GM20431 (cell line): ENCODE measurements at regions not wholly inside any gene's neighbourhood (a gene's known extent, or its start where the extent isn't known, plus 50 kb on each side); places are given as distances from the start of the nearest gene placed in this dataset.

Experiments
- in situ Hi-C: fragments of 300-500 bp; cut with MseI, MboI; formaldehyde crosslinking; loops from one replicate; pipeline ENCODE4 v1.15.0; 2020; ENCODE audit warnings: low sequenced_read_pairs; ENCODE audit not compliant: unreplicated experiment

- in situ Hi-C loops = no loop called here
Observed at GRCh38 chr12:94761559-94761958, 111.2 kb upstream of the TMCC3 start.

- in situ Hi-C loops = no loop called here
Observed at GRCh38 chr12:94760786-94761185, 110.4 kb upstream of the TMCC3 start.

DNA sequence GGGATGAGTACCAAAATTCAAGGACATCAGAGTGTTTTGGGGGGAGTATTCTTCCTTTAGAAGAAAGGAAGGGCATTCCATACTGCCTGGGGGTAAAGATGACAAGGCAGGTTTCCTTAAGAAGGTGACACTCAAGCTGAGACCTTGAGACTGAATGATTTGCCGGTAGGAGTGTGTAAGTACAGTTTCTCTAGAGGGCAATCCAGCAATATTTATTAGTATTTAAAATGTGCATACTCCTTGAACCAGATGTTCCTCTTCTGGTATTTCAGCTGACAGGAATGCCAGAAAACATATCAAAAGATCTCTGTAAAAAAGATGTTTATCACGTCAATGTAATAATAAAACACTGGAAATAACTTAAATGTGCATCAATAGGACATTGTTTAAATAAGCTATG lies 106.4 kb upstream of the TMCC3 start:
- in situ Hi-C loops = no loop called here

DNA sequence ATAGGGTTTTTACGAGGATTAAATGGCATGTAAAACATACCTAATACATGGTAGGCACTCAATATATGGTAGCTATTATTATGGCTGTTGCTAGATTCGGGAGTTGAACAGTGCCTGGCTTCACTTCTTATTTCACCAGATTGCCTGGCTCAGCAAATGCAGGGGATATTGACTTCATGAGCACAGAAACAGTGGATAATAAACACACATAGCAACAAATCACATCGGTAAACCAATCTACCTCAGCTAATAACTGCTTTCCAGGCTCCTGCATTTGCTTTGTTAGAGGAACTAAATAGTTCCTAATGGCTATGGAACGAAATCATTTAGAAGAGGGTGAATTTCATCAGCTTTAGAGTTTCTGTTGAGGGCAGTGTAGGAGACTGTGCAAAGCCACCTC lies 105.2 kb upstream of the TMCC3 start:
- in situ Hi-C loops = no loop called here

DNA sequence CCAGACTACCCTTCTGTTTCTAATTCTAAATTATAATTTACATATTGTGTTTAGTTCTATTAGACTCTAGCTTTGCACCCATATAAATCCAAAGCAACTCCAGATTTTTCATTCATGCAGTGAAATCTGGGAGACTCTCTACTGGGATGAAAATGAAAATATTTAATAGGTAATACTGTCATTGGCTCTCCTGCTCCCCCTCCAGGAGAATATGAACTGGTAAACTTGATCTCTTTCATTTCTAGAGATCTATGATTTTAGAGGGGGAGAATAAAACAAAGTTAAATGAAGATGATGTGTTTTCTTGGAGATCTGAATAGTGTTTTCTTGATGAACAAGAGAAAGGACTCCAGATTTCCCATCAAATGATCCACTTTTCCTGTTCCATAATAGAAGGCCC lies 104.3 kb upstream of the TMCC3 start:
- in situ Hi-C loops = no loop called here

- in situ Hi-C loops = no loop called here
Observed at GRCh38 chr12:94753036-94753679, 102.8 kb upstream of the TMCC3 start.

DNA sequence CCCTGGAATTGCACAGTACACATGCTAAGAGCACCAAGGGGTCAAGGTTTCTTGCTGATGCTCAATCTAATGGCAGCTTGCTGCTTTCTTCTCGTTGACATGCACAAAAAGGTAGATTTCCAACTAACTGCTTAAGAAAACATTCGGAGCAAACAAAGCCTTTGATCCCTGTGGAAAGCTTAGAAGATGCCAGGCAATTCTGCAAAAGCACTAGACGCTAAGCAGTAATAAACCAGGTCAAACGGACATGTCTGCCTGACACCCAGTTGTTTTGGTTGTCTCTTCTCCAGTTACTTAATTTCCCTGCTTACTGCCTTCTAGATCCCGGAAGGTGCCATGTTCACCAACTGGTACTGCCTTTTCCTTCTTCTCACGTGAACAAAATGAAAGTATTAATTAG lies 100.5 kb upstream of the TMCC3 start:
- in situ Hi-C loops = no loop called here

GRCh38 chr12:94749890-94750289 lies 99.5 kb upstream of the TMCC3 start:
- in situ Hi-C loops = no loop called here

DNA sequence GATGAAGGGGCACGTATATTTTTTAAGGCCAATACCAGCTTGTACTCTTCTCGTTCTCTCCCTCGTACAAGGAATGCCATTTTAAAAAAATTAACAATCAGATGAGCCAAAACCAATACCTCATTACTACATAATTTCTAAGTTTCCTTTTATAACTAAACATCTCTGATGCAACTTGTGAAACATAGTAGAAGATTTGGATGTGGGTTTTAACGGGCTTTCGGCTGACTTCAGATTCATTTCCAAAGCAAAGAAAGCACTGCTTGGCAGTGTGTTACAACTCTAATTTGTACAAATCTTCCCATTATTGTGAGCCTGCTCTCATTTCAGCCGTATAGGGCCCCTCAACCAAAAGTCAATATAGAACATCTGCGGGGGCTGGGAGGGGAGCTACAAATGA lies 99.1 kb upstream of the TMCC3 start:
- in situ Hi-C loops = no loop called here

DNA sequence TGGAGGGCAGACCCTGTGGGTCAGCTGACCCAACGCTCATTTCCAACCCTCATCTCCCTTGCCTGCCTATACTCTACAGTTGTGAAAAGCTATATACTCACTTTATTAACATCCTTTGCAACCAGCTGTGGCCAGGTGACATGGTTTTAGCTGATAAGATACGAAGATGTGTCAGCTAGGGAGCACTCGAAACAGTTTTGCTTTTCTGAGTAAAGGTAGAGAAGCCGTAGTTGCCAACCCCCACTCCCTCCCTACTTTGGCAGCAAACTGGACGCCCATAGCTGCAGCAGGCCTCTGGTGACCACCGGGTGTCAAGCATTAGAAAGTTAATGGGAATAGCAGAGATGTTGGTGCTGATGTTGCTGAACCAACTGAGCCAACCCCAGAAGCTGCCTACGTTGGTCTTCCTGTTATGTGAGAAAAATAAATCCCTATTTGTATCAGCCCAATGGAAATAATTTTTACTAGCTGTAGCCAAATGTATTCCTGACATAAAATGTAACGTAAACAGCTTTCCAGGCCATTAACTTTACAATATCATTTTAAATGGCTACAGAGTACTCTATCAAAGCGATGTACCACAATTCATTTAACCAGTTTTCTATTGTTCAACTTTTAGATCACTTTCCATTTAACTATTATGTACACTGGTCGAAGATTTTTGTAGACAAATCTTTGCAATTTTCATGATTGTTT lies 98.5 kb upstream of the TMCC3 start:
- in situ Hi-C loops = no loop called here

DNA sequence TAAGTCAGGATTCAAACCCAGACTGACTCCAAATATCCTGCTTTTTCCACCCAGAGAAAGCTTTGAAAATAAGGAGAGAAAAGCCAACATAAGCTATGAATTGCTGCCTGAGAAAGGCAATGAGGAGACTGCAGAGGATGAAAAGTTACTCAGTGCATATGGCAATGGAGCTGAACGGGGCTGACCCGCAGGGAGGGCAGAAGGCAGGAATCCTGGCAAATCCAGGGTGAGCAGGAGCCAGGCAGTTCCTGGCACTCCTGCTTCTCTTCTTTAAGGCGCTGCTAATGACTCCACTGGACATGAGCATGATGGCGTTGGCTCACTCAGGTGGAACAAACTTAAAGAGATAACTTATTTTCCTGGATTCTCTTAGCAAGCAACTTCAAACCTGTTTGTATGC lies 95.2 kb upstream of the TMCC3 start:
- in situ Hi-C loops = no loop called here

DNA sequence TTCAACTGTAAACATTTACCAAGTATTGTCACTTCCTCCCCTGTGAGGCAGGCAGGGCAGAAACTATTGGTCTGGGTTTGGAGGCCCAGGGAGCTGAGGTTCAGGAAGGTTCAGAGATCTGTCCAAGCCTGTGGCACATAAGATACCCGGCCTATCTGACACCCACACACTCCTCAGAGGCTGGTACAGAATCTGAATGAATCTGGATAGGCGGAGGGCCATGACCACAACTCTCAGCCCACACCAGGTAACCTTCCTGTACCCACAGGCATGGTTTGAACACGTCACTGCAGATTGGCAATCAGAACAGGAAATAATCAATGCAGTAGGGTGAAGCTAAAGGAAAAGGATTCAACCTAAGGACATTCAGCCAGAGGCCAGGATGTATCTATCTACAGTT lies 92.8 kb upstream of the TMCC3 start:
- in situ Hi-C loops = no loop called here

- in situ Hi-C loops = no loop called here
Observed at GRCh38 chr12:94740601-94741362, 90.4 kb upstream of the TMCC3 start.

DNA sequence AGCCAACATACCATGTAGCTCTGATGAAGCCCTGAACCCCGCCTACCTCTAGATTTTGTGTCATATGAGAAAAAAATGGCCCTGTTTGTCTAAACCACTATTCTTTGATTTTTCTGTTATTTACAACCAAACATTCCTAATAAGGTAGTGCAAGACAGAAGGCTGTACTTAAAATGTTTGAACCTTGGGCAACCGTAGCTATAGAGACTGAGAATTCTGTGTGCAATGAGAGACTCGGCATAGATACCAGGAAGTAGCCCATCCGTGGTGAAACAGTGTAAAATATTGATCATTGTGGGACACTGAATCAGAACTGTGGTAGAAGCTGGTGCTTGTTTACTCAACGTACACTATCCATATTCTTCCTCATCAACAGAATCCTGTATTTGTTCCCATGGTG lies 86.5 kb upstream of the TMCC3 start:
- in situ Hi-C loops = no loop called here

DNA sequence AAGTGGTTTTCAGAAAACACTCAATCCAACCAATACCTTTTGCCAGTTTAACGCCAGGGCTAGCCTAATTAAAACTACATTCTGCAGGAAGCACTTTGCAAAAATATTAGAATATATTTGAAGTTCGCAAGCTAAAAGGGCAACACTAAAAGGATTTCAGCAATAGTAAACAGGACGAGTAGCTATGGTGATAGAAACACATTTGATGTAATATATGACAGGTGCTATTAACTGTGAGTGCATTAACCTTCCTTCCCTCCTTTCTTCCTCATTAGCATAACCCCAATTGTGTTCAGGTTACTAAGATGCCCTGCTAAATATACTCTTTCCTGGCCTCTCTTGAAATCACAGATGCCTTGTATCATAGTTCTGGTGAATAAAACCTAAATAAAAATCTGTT lies 85.6 kb upstream of the TMCC3 start:
- in situ Hi-C loops = no loop called here

- in situ Hi-C loops = no loop called here
Observed at GRCh38 chr12:94733727-94734126, 83.4 kb upstream of the TMCC3 start.

DNA sequence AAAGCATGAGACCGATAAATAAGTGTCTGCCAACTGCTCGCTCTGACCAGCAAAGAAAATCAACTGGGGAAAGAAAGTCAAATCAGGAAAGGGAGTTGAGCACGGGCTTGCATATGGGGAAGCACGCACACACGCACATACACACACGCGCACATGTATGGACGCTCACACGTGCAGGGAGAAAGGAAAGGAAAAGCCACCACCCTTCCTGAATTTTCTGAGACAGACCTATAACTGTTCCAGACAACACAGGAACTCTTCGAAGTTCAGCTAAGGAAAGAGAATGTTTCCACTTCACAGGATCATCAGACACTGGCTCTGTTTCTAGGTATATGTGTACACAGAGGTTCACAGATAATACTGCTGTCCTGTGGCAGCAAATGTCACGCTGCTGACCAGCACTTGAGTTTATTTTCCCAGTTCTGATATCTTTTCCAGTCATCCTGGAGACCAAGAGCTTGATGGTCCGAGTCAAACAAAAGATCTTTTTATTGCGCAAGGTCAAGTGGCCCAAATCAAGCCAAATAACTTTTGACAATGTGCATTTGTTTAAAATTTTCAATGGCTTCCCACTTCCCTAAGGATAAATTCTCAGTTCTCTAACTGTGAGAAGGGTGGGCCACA lies 82.1 kb upstream of the TMCC3 start:
- in situ Hi-C loops = no loop called here

DNA sequence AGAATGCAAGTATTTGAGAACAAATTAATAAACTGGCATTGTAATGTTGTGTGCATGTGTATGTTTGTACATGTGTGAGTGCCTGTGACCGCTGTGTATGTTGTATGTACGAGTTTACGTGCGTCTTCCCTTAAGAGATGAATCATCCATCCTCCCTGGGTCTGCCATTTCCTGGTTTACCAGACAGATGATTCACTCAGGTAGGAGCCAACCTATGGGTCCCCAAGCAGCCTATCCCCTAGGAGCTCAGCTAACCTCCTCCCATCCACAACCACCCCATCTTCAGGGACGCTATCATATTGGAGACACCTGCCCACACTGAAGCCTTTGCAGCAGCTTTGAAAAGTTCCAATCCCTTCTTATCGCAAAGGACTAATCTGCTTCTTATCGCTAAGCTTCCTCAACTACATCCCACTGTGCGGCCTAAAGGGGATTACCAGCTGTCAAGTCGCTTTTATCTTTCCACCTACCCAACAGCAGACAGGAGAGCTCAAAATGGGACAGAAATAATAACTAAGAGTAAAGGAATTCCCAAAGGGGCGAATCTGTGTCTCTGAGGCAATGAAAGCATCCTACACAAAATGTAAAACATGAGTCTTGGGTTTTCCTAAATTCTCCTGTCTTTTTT lies 81.5 kb upstream of the TMCC3 start:
- in situ Hi-C loops = no loop called here

DNA sequence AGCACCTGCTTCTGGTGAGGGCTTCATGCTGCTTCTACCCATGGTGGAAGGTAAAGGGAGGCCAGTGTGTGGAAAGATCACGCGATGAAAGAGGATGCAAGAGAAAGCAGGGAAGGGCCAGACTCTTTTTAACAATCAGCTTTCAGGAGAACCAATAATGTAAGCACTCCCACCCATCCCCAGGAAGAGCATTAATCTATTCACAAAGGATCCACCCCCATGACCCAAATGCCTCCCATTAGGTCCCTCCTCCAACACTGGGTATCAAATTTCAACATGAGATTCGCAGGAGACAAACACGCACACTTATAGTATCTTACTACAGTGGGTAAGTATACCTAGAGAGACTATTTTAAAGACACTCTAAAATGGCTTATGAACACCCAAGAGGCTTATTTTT lies 80.5 kb upstream of the TMCC3 start:
- in situ Hi-C loops = no loop called here

- in situ Hi-C loops = no loop called here
Observed at GRCh38 chr12:94726236-94726835, 76.0 kb upstream of the TMCC3 start.
